ENCODE measurements at regions not wholly inside any gene's neighbourhood (a gene's known extent, or its start where the extent isn't known, plus 50 kb on each side); places are given as distances from the start of the nearest gene placed in this dataset.

- TF ChIP-seq, protein P1, sequence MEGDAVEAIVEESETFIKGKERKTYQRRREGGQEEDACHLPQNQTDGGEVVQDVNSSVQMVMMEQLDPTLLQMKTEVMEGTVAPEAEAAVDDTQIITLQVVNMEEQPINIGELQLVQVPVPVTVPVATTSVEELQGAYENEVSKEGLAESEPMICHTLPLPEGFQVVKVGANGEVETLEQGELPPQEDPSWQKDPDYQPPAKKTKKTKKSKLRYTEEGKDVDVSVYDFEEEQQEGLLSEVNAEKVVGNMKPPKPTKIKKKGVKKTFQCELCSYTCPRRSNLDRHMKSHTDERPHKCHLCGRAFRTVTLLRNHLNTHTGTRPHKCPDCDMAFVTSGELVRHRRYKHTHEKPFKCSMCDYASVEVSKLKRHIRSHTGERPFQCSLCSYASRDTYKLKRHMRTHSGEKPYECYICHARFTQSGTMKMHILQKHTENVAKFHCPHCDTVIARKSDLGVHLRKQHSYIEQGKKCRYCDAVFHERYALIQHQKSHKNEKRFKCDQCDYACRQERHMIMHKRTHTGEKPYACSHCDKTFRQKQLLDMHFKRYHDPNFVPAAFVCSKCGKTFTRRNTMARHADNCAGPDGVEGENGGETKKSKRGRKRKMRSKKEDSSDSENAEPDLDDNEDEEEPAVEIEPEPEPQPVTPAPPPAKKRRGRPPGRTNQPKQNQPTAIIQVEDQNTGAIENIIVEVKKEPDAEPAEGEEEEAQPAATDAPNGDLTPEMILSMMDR (IDR thresholded peaks at IDR 0.05; ENCODE audit: low read depth, low read length), result no peak
- TF ChIP-seq MAX (IDR thresholded peaks at IDR 0.05; ENCODE audit: low read depth, low read length) (no peak), POLR2A (IDR thresholded peaks at IDR 0.05; ENCODE audit: extremely low read depth, insufficient read length) (no peak)
Observed at GRCh38 chr7:40916813-40917212, 782.0 kb downstream of the SUGCT start.
